Vagina (tissue), 2 donors: ENCODE measurements at regions not wholly inside any gene's neighbourhood (a gene's known extent, or its start where the extent isn't known, plus 50 kb on each side); places are given as distances from the start of the nearest gene placed in this dataset.

Experiments
- CTCF ChIP-seq, 3 experiments: fragments of 450-650 bp in 2 of 3; fragments of 200-600 bp in 1 of 3; sonication (generic) in 1 of 3; IDR thresholded peaks; one replicate each; pipeline ENCODE4 v1.5.1; 2017 to 2019; ENCODE audit warnings: antibody characterized with exemption in 3 of 3, mild to moderate bottlenecking in 2 of 3, moderate library complexity in 2 of 3
- POLR2A ChIP-seq, 2 donors: fragments of 450-650 bp; IDR thresholded peaks; one replicate each; pipeline ENCODE4 v1.6.1; 2017; ENCODE audit warnings: antibody characterized with exemption in 2 of 2, mild to moderate bottlenecking in 2 of 2, moderate library complexity in 2 of 2
- POLR2AphosphoS5 ChIP-seq, 2 donors: sonication (generic); formaldehyde crosslinking; IDR thresholded peaks; one replicate each; pipeline ENCODE4 v1.9.0; 2017; ENCODE audit warnings: antibody characterized with exemption in 2 of 2, mild to moderate bottlenecking in 2 of 2, low read depth in 1 of 2; ENCODE audit not compliant: insufficient read depth in 1 of 2

GRCh38 chr13:59176775-59177174 lies 987.0 kb downstream of the DIAPH3 start:
- no peak for TF ChIP-seq POLR2A (IDR thresholded peaks at IDR 0.05)
- no peak for TF ChIP-seq CTCF (IDR thresholded peaks at IDR 0.05)
- TF ChIP-seq POLR2AphosphoS5 (IDR thresholded peaks at IDR 0.05; ENCODE audit: insufficient read depth in 1 of 2, low read depth in 1 of 2): no peak
